ENCODE measurements at regions not wholly inside any gene's neighbourhood (a gene's known extent, or its start where the extent isn't known, plus 50 kb on each side); places are given as distances from the start of the nearest gene placed in this dataset.

GRCh38 chr14:59120921-59121320, 67.5 kb upstream of the DAAM1 start:
- TF ChIP-seq, protein P1, sequence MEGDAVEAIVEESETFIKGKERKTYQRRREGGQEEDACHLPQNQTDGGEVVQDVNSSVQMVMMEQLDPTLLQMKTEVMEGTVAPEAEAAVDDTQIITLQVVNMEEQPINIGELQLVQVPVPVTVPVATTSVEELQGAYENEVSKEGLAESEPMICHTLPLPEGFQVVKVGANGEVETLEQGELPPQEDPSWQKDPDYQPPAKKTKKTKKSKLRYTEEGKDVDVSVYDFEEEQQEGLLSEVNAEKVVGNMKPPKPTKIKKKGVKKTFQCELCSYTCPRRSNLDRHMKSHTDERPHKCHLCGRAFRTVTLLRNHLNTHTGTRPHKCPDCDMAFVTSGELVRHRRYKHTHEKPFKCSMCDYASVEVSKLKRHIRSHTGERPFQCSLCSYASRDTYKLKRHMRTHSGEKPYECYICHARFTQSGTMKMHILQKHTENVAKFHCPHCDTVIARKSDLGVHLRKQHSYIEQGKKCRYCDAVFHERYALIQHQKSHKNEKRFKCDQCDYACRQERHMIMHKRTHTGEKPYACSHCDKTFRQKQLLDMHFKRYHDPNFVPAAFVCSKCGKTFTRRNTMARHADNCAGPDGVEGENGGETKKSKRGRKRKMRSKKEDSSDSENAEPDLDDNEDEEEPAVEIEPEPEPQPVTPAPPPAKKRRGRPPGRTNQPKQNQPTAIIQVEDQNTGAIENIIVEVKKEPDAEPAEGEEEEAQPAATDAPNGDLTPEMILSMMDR (IDR thresholded peaks at IDR 0.05): no peak
- TF ChIP-seq NRF1 (IDR thresholded peaks at IDR 0.05; ENCODE audit: low read depth, low read length): no peak
- TF ChIP-seq POLR2AphosphoS5 (IDR thresholded peaks at IDR 0.05; ENCODE audit: low read depth, low read length): no peak
